RWPE2 (cell line): ENCODE measurements at regions not wholly inside any gene's neighbourhood (a gene's known extent, or its start where the extent isn't known, plus 50 kb on each side); places are given as distances from the start of the nearest gene placed in this dataset.

ENCODE experiments used
- ATAC-seq: fragments of 200-7000 bp; cut with Tn5 transposase; 3 replicates; pipeline ENCODE4 v1.9.1; 2021; ENCODE audit warnings: low read depth
- DNase-seq: peaks from one replicate; pipeline ENCODE4 v3.0.0-alpha.2; 2020; ENCODE audit warnings: low spot score
- H3K27ac ChIP-seq: fragments of 450-650 bp; 2 replicates; pipeline ENCODE4 v1.5.1; 2017; ENCODE audit warnings: mild to moderate bottlenecking; ENCODE audit not compliant: poor library complexity, severe bottlenecking
- H3K27me3 ChIP-seq: fragments of 250-450 bp; sonication (Bioruptor Pico); 2 replicates; pipeline ENCODE4 v1.5.1; 2021; ENCODE audit warnings: mild to moderate bottlenecking, moderate library complexity; ENCODE audit not compliant: insufficient read depth, poor library complexity, severe bottlenecking
- H3K36me3 ChIP-seq: fragments of 250-450 bp; sonication (Bioruptor Pico); 2 replicates; pipeline ENCODE4 v1.5.1; 2020; ENCODE audit warnings: low read depth, mild to moderate bottlenecking, moderate library complexity
- H3K4me1 ChIP-seq: fragments of 250-450 bp; sonication (Bioruptor Pico); 2 replicates; pipeline ENCODE4 v1.5.1; 2021; ENCODE audit warnings: mild to moderate bottlenecking, moderate library complexity; ENCODE audit not compliant: insufficient read depth, poor library complexity, severe bottlenecking
- H3K4me3 ChIP-seq: fragments of 250-450 bp; sonication (Bioruptor Pico); 2 replicates; pipeline ENCODE4 v1.5.1; 2021; ENCODE audit warnings: mild to moderate bottlenecking, moderate library complexity; ENCODE audit not compliant: severe bottlenecking
- H3K9me3 ChIP-seq: fragments of 250-450 bp; sonication (Bioruptor Pico); 2 replicates; pipeline ENCODE4 v1.5.1; 2021; ENCODE audit warnings: mild to moderate bottlenecking, moderate library complexity; ENCODE audit not compliant: severe bottlenecking
- CTCF ChIP-seq: fragments of 450-650 bp; IDR thresholded peaks from one replicate; pipeline ENCODE4 v1.5.1; 2017; ENCODE audit warnings: mild to moderate bottlenecking, moderate library complexity; ENCODE audit not compliant: poor library complexity, severe bottlenecking

- no peaks in the 10 kb centered on the region for H3K4me1 ChIP-seq
- no peaks in the 10 kb centered on the region for H3K27me3 ChIP-seq
- no peaks in the 10 kb centered on the region for H3K9me3 ChIP-seq
- H3K36me3 ChIP-seq, result no peaks in the 10 kb centered on the region
- no peak for TF ChIP-seq CTCF
- H3K4me3 ChIP-seq, result no peak overlapping the region
- DNase-seq, result no peak
- ATAC-seq, result no peak
- no peak overlapping the region for H3K27ac ChIP-seq
Observed at GRCh38 chr2:237218756-237219155, 133.1 kb downstream of the COPS8 start.

- Histone ChIP-seq H3K36me3 (no peaks in the 10 kb centered on the region), H3K27me3 (no peaks in the 10 kb centered on the region), H3K9me3 (no peaks in the 10 kb centered on the region), H3K27ac (no peak overlapping the region), H3K4me1 (no peaks in the 10 kb centered on the region), H3K4me3 (no peak overlapping the region)
- ATAC-seq (no peak), DNase-seq (no peak)
- no peak for TF ChIP-seq CTCF
Observed at GRCh38 chr2:237219826-237220225, 134.1 kb downstream of the COPS8 start.

GRCh38 chr2:237221443-237221842, 135.8 kb downstream of the COPS8 start:
- Histone ChIP-seq H3K4me3 (no peak overlapping the region), H3K4me1 (no peaks in the 10 kb centered on the region), H3K9me3 (no peaks in the 10 kb centered on the region), H3K27ac (no peak overlapping the region), H3K36me3 (no peaks in the 10 kb centered on the region), H3K27me3 (no peaks in the 10 kb centered on the region)
- no peak for TF ChIP-seq CTCF
- ATAC-seq, result no peak
- DNase-seq, result no peak

GRCh38 chr2:237222178-237222577, 136.5 kb downstream of the COPS8 start:
- no peak for ATAC-seq
- no peak for DNase-seq
- Histone ChIP-seq H3K4me1 (no peaks in the 10 kb centered on the region), H3K36me3 (no peaks in the 10 kb centered on the region), H3K27ac (no peak overlapping the region), H3K9me3 (no peaks in the 10 kb centered on the region), H3K4me3 (no peak overlapping the region), H3K27me3 (no peaks in the 10 kb centered on the region)
- TF ChIP-seq CTCF, result no peak

- Histone ChIP-seq H3K4me3 (no peak overlapping the region), H3K9me3 (no peaks in the 10 kb centered on the region), H3K27ac (no peak overlapping the region), H3K36me3 (no peaks in the 10 kb centered on the region), H3K4me1 (peaks cover 2% of the 10 kb centered on the region), H3K27me3 (no peaks in the 10 kb centered on the region)
- DNase-seq (no peak), ATAC-seq (no peak)
- no peak for TF ChIP-seq CTCF
Observed at GRCh38 chr2:237222601-237223041, 136.9 kb downstream of the COPS8 start.
